GM12891 (cell line): ENCODE measurements at regions not wholly inside any gene's neighbourhood (a gene's known extent, or its start where the extent isn't known, plus 50 kb on each side); places are given as distances from the start of the nearest gene placed in this dataset.

Source experiments
- DNase-seq: peaks from one replicate; pipeline ENCODE4 v3.0.0; 2011; ENCODE audit warnings: low spot score; ENCODE audit not compliant: insufficient read length
- FAIRE-seq: peaks from 2 replicates; lab custom pipeline; 2011; peaks lifted over from hg19 to GRCh38; lab: Jason Lieb, UNC
- PAX5 ChIP-seq: IDR thresholded peaks from 2 replicates; pipeline ENCODE4 v1.6.1; 2011; ENCODE audit warnings: low read length, moderate library complexity, mild to moderate bottlenecking; ENCODE audit not compliant: insufficient read depth, severe bottlenecking
- POLR2A ChIP-seq: IDR thresholded peaks from 2 replicates; pipeline ENCODE4 v1.6.1; 2011; ENCODE audit warnings: low read depth, low read length, control low read depth
- POLR2AphosphoS5 ChIP-seq: IDR thresholded peaks from 2 replicates; pipeline ENCODE4 v1.6.1; 2011; ENCODE audit warnings: low read depth, low read length, control low read depth
- POU2F2 ChIP-seq: IDR thresholded peaks from 2 replicates; pipeline ENCODE4 v1.6.1; 2011; ENCODE audit warnings: low read depth, mild to moderate bottlenecking, control low read depth, low read length, moderate library complexity
- SPI1 ChIP-seq: IDR thresholded peaks from 2 replicates; pipeline ENCODE4 v1.6.1; 2011; ENCODE audit warnings: low read depth, low read length, control low read depth
- TAF1 ChIP-seq: IDR thresholded peaks from 2 replicates; pipeline ENCODE4 v1.6.1; 2011; ENCODE audit warnings: low read depth, low read length, control low read depth

DNA sequence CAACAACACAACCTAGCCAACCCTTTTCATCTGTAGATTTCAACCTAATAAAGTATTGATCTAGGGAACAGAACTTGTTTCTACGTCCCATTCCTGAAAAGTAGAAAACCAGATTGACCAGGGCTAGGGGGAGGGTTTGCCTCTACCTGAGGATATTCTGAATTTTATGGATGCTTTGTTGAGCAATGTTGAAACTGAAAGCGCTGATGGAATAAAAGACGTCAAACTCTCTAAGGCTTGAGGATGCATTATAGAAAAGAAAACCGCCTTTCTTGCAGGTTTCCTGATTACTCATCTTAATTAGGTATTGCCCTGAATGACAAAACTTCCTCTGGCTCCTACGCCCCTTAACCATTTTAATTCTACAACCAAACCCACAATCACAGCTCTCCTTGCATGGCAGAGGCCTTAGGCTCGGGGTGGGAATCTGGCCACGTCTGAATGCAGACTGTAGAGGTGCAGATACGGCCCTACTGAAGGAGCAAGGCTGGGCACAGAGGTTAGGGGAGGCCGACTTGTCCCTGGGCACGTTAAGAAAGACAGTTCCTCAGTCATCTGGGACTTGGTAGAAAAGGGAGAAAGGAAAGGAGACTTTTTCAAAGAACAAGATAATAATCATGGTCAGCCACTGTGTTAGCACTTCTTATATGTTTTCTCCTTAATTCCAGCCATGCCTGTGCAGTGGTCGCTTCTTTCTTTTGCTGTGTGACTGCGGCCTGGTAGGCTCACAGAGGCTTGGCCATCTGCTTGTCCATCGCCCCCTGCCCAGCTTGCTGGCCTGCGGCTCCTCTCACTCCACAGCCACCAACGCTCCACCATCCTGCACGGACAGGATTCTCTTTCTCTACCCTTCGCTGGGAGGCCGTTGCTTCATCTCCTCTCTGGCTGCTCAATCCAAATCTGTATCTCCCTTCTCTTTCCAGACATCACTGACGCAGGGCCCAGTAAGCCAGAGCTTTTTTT, 209.5 kb downstream of the VAPA start:
- no peak for DNase-seq
- no peak for FAIRE-seq
- TF ChIP-seq POLR2AphosphoS5 (no peak), PAX5 (no peak), TAF1 (no peak), POLR2A (no peak), SPI1 (no peak), POU2F2 (no peak)

DNA sequence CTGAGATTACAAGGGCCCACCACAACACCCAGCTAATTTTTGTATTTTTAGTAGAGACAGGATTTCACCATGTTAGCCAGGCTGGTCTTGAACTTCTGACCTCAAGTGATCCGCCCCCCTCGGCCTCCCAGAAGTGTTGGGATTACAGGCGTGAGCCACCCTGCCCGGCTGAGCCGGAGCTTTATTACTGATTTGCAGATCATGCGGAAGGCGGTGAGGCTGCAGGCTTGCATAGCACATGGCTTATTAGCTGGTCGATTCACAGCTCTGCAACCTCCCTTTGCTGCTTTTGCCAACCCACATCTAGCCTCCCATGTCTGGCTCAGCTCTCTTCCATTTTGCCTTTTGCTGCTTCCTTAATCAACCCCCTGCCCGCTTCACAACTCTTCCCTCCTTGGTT, 210.3 kb downstream of the VAPA start:
- no peak for FAIRE-seq
- TF ChIP-seq TAF1 (no peak), SPI1 (no peak), POLR2AphosphoS5 (no peak), PAX5 (no peak), POLR2A (no peak), POU2F2 (no peak)
- DNase-seq: no peak

DNA sequence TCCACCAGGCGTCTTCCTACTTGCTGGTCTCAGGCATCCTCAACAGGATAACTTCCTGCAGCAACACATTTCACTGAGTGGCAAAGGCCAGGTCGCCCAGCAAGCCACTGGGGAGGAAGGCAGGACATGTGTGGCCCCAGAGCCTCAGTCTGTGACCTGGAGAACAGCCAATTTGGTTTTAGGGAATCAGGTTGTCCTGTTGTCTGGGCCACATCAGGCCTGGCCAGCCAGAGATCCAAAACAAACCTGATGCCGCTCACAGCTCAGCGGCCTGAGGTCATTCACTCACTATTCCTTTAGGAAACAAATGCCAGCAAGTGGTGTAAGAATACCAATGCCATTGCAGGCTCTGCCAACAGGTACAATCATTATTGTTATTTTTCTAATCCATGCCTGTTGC, 210.7 kb downstream of the VAPA start:
- DNase-seq (no peak), FAIRE-seq (no peak)
- TF ChIP-seq SPI1 (no peak), PAX5 (no peak), POU2F2 (no peak), TAF1 (no peak), POLR2A (no peak), POLR2AphosphoS5 (no peak)

DNA sequence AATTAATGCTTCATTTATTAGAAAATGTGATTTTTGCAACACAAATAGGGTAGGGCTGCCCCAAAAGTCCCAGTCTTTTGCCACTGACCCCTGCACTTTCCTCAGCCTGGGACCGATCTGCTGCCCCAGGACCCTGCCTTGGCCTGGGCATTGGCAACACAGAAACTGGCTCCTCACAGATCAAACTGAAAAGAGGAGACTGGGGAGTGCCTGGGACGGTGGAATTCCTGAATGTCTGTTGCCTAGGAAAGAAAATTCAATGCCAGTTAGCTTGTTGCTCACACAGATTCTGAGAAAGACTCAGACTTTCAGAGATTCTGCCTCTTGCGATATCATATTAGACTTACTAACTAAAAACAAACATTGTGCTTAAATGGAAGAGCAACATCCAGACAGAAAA, 211.2 kb downstream of the VAPA start:
- no peak for DNase-seq
- TF ChIP-seq PAX5 (no peak), POLR2A (no peak), POLR2AphosphoS5 (no peak), SPI1 (no peak), POU2F2 (no peak), TAF1 (no peak)
- no peak for FAIRE-seq

DNA sequence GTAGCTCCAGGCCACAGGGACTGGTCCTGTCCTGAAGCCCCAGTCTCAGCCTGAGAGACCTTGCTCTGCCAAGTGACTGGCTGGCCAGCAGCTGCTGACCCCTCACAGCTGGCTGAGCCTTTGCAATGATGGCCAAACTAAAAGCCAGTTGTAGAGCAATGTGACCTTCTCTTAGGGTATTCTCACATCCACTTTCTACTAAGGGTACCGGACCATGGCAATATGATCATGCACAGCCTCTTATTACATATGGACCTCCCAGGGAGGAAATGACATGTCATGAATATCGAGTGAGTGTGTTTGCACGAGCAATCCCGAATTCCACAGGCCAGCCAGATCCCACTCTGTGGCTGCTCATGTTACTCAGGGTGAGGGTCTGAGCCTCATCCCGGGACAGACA, 213.9 kb downstream of the VAPA start:
- DNase-seq (no peak), FAIRE-seq (no peak)
- TF ChIP-seq TAF1 (no peak), POU2F2 (no peak), SPI1 (no peak), POLR2A (no peak), POLR2AphosphoS5 (no peak), PAX5 (no peak)

GRCh38 chr18:10128921-10129501, 215.2 kb downstream of the VAPA start:
- no peak for TF ChIP-seq TAF1
- TF ChIP-seq POLR2AphosphoS5: no peak
- no peak for TF ChIP-seq PAX5
- TF ChIP-seq POLR2A: no peak
- no peak for TF ChIP-seq SPI1
- TF ChIP-seq POU2F2: no peak
- FAIRE-seq: no peak
- DNase-seq: no peak

DNA sequence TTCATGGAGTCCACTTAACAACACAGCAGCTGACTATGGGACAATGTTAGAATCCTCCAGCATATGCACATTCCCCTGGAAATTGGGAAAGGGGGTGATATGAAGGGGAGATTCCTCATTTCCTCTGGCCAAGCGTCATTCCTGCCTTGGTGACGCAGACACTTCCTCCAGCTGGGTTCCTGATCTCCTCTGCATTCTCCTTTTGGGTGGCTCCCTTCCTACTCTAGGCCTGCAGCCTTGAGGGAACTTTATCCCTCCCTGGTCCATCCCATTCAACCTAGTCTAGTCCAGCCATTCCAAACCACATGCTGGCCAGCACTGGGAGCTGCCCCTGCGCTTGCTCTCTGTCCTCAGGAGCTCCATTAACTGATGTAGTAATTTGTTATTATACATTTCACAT, 216.8 kb downstream of the VAPA start:
- TF ChIP-seq TAF1 (no peak), PAX5 (no peak), SPI1 (no peak), POLR2A (no peak), POLR2AphosphoS5 (no peak), POU2F2 (no peak)
- DNase-seq (no peak), FAIRE-seq (no peak)

DNA sequence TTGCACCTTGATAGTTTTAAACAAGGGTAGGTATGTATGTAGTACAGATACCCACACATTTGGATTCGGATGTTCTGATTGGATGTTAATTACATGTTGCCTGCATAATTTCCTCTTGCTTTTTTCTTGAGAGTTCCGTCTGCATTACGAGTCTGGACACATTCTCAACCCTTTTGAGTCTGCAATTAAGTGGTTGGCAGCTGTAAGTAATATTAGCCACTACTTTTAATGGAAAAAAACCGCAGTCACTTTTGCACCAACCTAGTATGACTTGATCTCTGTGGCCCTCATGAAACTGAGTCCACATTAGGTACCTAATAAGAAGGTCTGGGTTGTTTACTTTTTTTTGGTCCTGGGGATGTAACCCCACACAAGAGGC, 217.3 kb downstream of the VAPA start:
- no peak for TF ChIP-seq POLR2AphosphoS5
- no peak for TF ChIP-seq SPI1
- TF ChIP-seq TAF1: no peak
- no peak for TF ChIP-seq PAX5
- no peak for TF ChIP-seq POLR2A
- TF ChIP-seq POU2F2: no peak
- DNase-seq (no peak), FAIRE-seq (no peak)

DNA sequence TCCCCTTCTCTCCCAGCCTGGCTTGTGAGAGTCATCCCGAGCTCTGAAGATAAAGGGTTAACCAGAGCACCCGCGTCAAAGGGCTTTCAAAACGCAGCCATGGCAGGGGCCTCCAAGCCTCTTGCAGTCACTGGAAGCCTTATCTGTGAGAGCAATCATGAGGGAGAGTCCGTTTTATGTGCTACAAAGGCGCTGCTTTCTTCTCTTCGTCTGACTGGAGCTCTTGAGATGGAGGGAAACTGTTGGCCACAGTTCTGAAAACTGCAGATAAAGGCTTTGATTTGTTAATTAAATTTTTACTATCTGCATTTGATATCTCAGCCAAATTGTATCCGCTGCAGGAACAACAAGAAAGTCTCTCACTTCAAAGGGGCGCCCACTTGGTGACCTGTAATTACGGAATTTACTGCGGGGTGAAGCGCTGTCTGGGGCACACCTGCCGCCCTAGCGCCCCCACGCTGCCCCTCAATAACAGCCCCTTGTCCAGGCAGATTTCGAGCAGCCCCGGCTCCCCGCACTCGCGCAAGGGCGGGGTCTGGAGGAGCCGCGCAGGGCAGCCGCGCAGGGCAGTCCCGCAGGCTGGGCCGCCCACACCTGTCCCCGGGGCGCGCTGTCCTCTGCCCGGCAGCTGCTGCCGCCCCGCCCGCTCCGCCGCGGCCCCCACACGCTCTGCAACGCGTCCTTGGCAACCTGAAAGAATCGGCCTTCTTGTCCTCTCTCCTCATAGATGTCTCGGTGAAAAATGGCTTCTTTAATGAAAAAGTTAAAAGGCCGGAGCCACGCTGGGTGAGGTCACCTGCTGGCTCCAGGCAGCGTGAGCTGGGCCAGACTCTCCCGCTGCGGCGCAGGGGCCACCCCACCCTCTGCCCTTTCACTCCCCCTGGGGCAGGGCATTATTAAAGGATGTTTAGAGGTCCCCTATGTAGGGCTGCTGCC, 217.9 kb downstream of the VAPA start:
- FAIRE-seq: no peak
- no peak for DNase-seq
- TF ChIP-seq POLR2AphosphoS5: no peak
- no peak for TF ChIP-seq POU2F2
- TF ChIP-seq SPI1: no peak
- TF ChIP-seq TAF1: no peak
- TF ChIP-seq PAX5: no peak
- TF ChIP-seq POLR2A: no peak
